GM12864 (cell line): ENCODE measurements at regions not wholly inside any gene's neighbourhood (a gene's known extent, or its start where the extent isn't known, plus 50 kb on each side); places are given as distances from the start of the nearest gene placed in this dataset.

ENCODE experiments used
- DNase-seq: peaks from one replicate; pipeline ENCODE4 v3.0.0-alpha.2; 2011; ENCODE audit warnings: low read depth
- H3K4me3 ChIP-seq: 2 replicates; pipeline ENCODE4 v1.5.1; 2011; ENCODE audit warnings: mild to moderate bottlenecking, low read depth, low read length, control low read depth
- TF ChIP-seq, protein P1 (sequence below): IDR thresholded peaks from 2 replicates; pipeline ENCODE4 v1.5.1; 2011; ENCODE audit warnings: low read depth, mild to moderate bottlenecking, moderate library complexity, low read length, control low read depth, inconsistent platforms; ENCODE audit errors: missing control alignments

DNA sequence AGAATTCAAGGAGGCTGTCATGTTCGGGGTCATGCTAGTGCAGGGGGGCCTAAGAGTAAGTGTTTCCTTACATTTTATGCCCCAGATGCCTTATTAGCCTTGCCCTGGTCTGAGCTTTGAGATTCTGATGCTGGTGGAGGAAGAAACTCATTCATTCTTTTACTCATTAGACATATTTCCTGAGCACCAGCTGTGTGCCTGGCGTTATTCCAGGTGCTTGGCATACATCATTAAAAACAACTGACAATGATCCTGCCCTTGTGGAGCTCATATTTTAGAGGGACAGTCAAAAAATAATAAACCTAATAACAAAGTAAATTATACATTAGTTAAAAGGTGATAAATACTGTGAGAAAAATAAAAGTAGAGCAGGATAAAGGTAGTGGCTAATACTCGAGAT is 138.9 kb upstream of the SGCD start:
- DNase-seq: no peak
- TF ChIP-seq, protein P1, sequence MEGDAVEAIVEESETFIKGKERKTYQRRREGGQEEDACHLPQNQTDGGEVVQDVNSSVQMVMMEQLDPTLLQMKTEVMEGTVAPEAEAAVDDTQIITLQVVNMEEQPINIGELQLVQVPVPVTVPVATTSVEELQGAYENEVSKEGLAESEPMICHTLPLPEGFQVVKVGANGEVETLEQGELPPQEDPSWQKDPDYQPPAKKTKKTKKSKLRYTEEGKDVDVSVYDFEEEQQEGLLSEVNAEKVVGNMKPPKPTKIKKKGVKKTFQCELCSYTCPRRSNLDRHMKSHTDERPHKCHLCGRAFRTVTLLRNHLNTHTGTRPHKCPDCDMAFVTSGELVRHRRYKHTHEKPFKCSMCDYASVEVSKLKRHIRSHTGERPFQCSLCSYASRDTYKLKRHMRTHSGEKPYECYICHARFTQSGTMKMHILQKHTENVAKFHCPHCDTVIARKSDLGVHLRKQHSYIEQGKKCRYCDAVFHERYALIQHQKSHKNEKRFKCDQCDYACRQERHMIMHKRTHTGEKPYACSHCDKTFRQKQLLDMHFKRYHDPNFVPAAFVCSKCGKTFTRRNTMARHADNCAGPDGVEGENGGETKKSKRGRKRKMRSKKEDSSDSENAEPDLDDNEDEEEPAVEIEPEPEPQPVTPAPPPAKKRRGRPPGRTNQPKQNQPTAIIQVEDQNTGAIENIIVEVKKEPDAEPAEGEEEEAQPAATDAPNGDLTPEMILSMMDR: no peak

DNA sequence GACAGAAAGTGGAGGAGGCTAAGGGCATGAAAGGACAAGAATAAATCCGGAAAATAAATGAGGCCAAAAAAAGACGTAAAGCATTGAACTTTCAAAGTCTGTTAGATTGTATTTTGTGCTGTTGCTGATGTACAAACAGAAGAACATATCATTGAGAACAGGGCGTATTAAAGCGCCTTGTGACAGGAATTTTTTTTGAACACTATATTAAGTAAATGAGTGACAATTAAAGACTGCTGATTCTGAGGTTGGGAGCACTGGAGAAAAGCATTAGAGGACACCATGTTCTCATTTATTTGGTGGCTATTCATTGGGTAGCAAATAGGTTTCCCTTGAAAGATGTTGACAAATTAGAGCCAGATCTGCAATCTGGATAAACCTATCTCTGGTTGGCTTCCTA is 137.3 kb upstream of the SGCD start:
- TF ChIP-seq, protein P1: no peak
- no peak overlapping the region for H3K4me3 ChIP-seq
- DNase-seq: no peak

More for the DNA sequence above, 138.9 kb upstream of the SGCD start:
- H3K4me3 ChIP-seq: no peak overlapping the region

DNA sequence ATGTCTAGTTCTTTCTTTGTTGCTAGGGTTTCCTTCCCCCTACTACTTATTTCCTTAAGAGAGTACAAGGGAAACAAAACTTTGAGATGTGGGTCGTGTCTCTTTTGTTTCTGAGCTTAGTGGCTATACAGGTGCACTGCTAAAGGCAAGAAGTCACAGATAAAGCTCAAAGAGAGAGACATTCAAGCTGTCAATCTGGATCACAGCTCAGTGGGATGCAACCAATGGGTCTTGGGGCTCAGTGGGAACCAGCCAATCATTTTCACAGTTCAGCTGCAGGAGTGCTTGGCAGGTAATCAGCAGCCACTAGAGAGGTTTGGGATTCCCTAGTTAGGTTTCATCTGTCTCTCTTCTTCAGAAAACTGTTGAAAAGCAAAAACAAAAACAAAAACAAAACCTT is 135.4 kb upstream of the SGCD start:
- no peak overlapping the region for H3K4me3 ChIP-seq
- TF ChIP-seq, protein P1: no peak
- no peak for DNase-seq

DNA sequence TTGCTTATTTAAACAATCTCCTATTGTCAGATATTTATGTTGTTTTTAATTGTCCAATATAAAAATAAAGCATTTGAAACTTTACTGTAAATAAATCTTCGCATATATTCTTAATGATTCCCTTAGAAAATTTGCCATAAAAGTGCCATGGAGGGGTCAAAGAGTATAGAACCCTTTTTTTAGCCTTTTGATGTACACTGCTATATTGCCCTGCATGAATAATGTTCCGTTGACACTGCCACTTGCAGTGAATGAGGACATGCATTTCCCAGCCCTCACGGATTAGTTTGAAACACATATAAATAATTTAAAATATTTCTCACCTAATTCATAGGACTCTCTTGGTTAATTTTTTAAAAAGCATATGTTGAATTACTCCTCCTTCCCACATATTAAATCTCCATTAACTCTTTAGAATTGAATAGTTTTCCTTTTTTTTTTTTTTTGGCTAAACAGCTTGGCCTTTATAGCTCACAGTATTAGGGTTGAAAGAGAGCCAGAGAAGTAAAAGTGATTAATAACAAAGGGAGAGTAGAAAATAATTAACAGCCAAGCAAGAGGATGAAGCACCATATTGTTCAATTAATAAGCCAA is 129.8 kb upstream of the SGCD start:
- DNase-seq: no peak
- TF ChIP-seq, protein P1: no peak
- no peak overlapping the region for H3K4me3 ChIP-seq

DNA sequence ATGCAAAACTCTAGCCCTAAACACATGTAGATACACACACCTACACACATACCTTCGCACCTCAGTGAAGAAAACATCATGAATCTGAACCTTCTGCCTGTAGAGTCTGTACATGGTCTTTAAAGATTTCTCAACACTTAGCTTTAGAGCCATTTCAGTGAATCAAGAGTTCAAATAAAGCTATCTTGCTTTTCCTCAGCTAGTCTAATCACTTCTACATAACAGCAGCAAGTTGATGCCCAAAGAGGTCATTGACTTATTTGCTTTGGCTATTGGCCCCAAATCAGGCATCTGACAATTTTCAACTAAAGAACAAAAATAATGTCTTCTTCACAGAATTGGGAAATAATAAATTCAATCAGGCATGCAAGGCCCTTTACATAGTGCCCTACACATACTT is 127.9 kb upstream of the SGCD start:
- H3K4me3 ChIP-seq: no peak overlapping the region
- TF ChIP-seq, protein P1: no peak
- no peak for DNase-seq

DNA sequence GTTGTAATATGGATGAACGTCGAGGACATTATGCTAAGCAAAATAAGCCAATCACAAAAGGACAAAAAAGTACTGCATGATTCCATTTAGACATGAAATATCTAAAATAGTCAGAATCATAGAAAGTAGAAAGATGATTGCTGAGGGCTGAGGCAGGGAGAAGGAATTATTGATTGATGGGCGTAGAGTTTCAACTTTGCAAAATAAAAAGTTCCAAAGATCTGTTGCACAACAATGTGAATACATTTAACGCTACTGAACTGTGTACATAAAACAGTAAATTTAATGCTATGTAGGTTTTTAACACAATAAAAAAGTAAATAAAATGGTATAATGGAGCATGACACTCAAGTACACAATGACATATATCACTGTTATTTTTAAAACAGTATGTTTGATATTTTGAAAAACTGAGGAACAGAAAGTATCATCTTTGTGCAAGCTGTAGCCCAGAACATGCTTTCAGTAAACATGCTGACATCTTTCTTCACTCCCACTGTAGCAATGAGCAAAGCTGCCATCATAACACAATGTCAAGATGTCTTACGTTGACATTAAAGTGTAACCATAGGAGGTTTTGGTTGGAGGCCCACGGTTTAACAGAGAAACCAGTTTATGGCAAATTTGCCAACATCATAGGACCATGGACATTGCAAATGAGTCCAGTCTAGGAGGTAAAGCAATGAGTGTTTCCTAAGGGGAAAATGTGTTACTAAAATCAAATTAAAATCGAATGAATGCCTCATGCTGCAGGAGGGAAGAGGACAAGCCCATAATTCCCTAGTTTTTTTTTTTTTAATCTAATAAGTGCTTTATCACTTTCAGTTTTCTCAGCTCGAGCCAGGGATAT is 125.8 kb upstream of the SGCD start:
- H3K4me3 ChIP-seq: no peak overlapping the region
- TF ChIP-seq, protein P1: no peak

More for the DNA sequence above, 125.8 kb upstream of the SGCD start:
- DNase-seq: no peak
